ENCODE measurements at regions not wholly inside any gene's neighbourhood (a gene's known extent, or its start where the extent isn't known, plus 50 kb on each side); places are given as distances from the start of the nearest gene placed in this dataset.

GRCh38 chrX:110409925-110410324 is 51.3 kb downstream of the RTL9 start (continued):
- TF ChIP-seq E2F4 (CRISPR knock-in tag; IDR thresholded peaks at IDR 0.05; ENCODE audit: low read depth) (no peak), HMG20A (CRISPR knock-in tag; conservative IDR thresholded peaks at IDR 0.05) (no peak), AFF1 (IDR thresholded peaks at IDR 0.05; ENCODE audit: low read depth in 1 of 2, partially characterized antibody in 2 of 2) (no peak), CBX2 (IDR thresholded peaks at IDR 0.05; ENCODE audit: insufficient read depth, low read length, poor library complexity, severe bottlenecking) (no peak), ATF1 (CRISPR knock-in tag; IDR thresholded peaks at IDR 0.05) (no peak), ATF1 (tag; IDR thresholded peaks at IDR 0.05) (no peak), MAFK (IDR thresholded peaks at IDR 0.05; ENCODE audit: low read length) (peak; percentile 9; the same call in 1 of the 2 replicates), NBN (IDR thresholded peaks at IDR 0.05; ENCODE audit: low read depth) (no peak), MYNN (IDR thresholded peaks at IDR 0.05) (no peak), MYNN (CRISPR knock-in tag; IDR thresholded peaks at IDR 0.05) (no peak), FOXP1 (CRISPR knock-in tag; IDR thresholded peaks at IDR 0.05) (no peak), PHB (CRISPR knock-in tag; IDR thresholded peaks at IDR 0.05) (no peak), ATF3 (IDR thresholded peaks at IDR 0.05) (peak; percentile 86), ATF3 (CRISPR knock-in tag; conservative IDR thresholded peaks at IDR 0.05) (no peak), PTRF (tag; IDR thresholded peaks at IDR 0.05) (no peak), ETV1 (tag; conservative IDR thresholded peaks at IDR 0.05; ENCODE audit: low read depth) (no peak), NFYB (IDR thresholded peaks at IDR 0.05; ENCODE audit: extremely low read depth, insufficient read length) (no peak), TFAM (CRISPR knock-in tag; conservative IDR thresholded peaks at IDR 0.05) (no peak), MAFG (tag; conservative IDR thresholded peaks at IDR 0.05) (peak; percentile 33; the same call in 1 of the 2 replicates), IFI16 (CRISPR knock-in tag; IDR thresholded peaks at IDR 0.05) (no peak), ZNF76 (CRISPR knock-in tag; IDR thresholded peaks at IDR 0.05; ENCODE audit: borderline replicate concordance) (no peak), DLX4 (CRISPR knock-in tag; IDR thresholded peaks at IDR 0.05) (no peak), ZNF639 (CRISPR knock-in tag; conservative IDR thresholded peaks at IDR 0.05 in 1 of 2, IDR thresholded peaks at IDR 0.05 in 1 of 2) (no peak)
